ENCODE measurements at regions not wholly inside any gene's neighbourhood (a gene's known extent, or its start where the extent isn't known, plus 50 kb on each side); places are given as distances from the start of the nearest gene placed in this dataset.

GRCh38 chr10:128631801-128632241 lies 505.6 kb upstream of the MKI67 start:
- Histone ChIP-seq H3K4me3 (ENCODE audit: low read depth, low read length, poor library complexity, severe bottlenecking) (no peak overlapping the region), H3K27me3 (ENCODE audit: insufficient read depth, low read length) (no peaks in the 10 kb centered on the region), H3K36me3 (ENCODE audit: insufficient read depth, low read length) (no peaks in the 10 kb centered on the region), H4K20me1 (ENCODE audit: insufficient read depth, low read length) (no peaks in the 10 kb centered on the region), H3K9me3 (ENCODE audit: low read length) (no peaks in the 10 kb centered on the region), H3K9ac (ENCODE audit: low read length) (no peak overlapping the region), H3K4me2 (ENCODE audit: low read length) (no peak overlapping the region), H2AFZ (ENCODE audit: low read length) (no peak overlapping the region), H3F3A (ENCODE audit: insufficient read depth, low read length) (no peaks in the 10 kb centered on the region), H3K9me2 (ENCODE audit: low read depth, low read length) (no peaks in the 10 kb centered on the region), H3K4me1 (ENCODE audit: insufficient read depth, low read length, severe bottlenecking) (no peaks in the 10 kb centered on the region), H3K27ac (ENCODE audit: low read depth, low read length, poor library complexity, severe bottlenecking) (no peak overlapping the region), H3K79me2 (ENCODE audit: insufficient read depth, low read length) (no peaks in the 10 kb centered on the region)
- peak; percentile 67 for TF ChIP-seq CTCF (IDR thresholded peaks at IDR 0.05; ENCODE audit: low read length)
- no peak for TF ChIP-seq EZH2 (IDR thresholded peaks at IDR 0.05; ENCODE audit: borderline replicate concordance, low read length)

- H3K9ac ChIP-seq (ENCODE audit: low read length), result no peak overlapping the region
- H3K36me3 ChIP-seq (ENCODE audit: insufficient read depth, low read length), result no peaks in the 10 kb centered on the region
- no peaks in the 10 kb centered on the region for H3K9me3 ChIP-seq (ENCODE audit: low read length)
- no peaks in the 10 kb centered on the region for H3K79me2 ChIP-seq (ENCODE audit: insufficient read depth, low read length)
- H3K4me3 ChIP-seq (ENCODE audit: low read depth, low read length, poor library complexity, severe bottlenecking), result no peak overlapping the region
- H3F3A ChIP-seq (ENCODE audit: insufficient read depth, low read length), result no peaks in the 10 kb centered on the region
- H3K27ac ChIP-seq (ENCODE audit: low read depth, low read length, poor library complexity, severe bottlenecking), result no peak overlapping the region
- no peak for TF ChIP-seq CTCF (IDR thresholded peaks at IDR 0.05; ENCODE audit: low read length)
- TF ChIP-seq EZH2 (IDR thresholded peaks at IDR 0.05; ENCODE audit: borderline replicate concordance, low read length), result no peak
- no peak overlapping the region for H2AFZ ChIP-seq (ENCODE audit: low read length)
- H3K9me2 ChIP-seq (ENCODE audit: low read depth, low read length), result no peaks in the 10 kb centered on the region
- no peaks in the 10 kb centered on the region for H3K4me1 ChIP-seq (ENCODE audit: insufficient read depth, low read length, severe bottlenecking)
- no peaks in the 10 kb centered on the region for H4K20me1 ChIP-seq (ENCODE audit: insufficient read depth, low read length)
- H3K4me2 ChIP-seq (ENCODE audit: low read length), result no peak overlapping the region
- no peaks in the 10 kb centered on the region for H3K27me3 ChIP-seq (ENCODE audit: insufficient read depth, low read length)
These were observed 506.5 kb upstream of the MKI67 start for GRCh38 chr10:128632694-128633093.

DNA sequence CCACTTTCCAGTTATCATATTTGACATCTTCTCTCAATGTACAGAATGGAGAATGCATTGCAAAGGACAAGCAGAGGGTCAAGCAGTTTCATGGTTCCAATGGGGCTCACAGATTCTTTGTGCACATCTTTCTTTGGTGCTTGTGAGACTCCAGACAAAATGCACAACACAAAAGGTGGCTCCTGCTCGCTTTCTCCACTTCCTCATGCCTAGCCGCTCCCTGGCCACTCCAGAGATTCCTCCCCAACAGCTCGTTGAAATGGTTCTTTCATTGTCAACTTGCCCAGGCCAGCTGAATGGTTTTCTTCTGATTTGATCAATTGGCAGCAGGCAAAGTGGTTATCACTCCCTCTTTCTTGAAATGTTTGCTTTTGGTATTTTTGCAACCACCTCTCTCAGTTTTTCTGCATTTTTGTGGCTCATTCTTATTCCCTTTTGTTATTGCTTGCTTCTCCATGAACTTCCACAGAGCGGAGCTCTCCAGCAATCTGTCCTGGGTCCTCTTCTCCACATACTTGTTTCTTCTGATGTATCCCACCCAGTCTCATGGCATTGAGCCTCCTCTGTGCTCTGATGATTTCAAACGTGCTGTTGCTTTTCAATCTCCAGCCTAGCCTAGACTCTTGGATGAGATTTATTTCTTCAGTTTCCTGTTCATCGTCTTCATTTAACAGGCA lies 507.8 kb upstream of the MKI67 start:
- no peaks in the 10 kb centered on the region for H3K36me3 ChIP-seq (ENCODE audit: insufficient read depth, low read length)
- no peak overlapping the region for H3K27ac ChIP-seq (ENCODE audit: low read depth, low read length, poor library complexity, severe bottlenecking)
- no peaks in the 10 kb centered on the region for H3K79me2 ChIP-seq (ENCODE audit: insufficient read depth, low read length)
- no peak overlapping the region for H3K4me3 ChIP-seq (ENCODE audit: low read depth, low read length, poor library complexity, severe bottlenecking)
- H3K9me3 ChIP-seq (ENCODE audit: low read length), result no peaks in the 10 kb centered on the region
- no peak overlapping the region for H2AFZ ChIP-seq (ENCODE audit: low read length)
- H3K27me3 ChIP-seq (ENCODE audit: insufficient read depth, low read length), result no peaks in the 10 kb centered on the region
- H3K4me1 ChIP-seq (ENCODE audit: insufficient read depth, low read length, severe bottlenecking), result no peaks in the 10 kb centered on the region
- no peak overlapping the region for H3K4me2 ChIP-seq (ENCODE audit: low read length)
- H4K20me1 ChIP-seq (ENCODE audit: insufficient read depth, low read length), result no peaks in the 10 kb centered on the region
- no peaks in the 10 kb centered on the region for H3F3A ChIP-seq (ENCODE audit: insufficient read depth, low read length)
- no peak overlapping the region for H3K9ac ChIP-seq (ENCODE audit: low read length)
- H3K9me2 ChIP-seq (ENCODE audit: low read depth, low read length), result no peaks in the 10 kb centered on the region
- TF ChIP-seq EZH2 (IDR thresholded peaks at IDR 0.05; ENCODE audit: borderline replicate concordance, low read length) (no peak), CTCF (IDR thresholded peaks at IDR 0.05; ENCODE audit: low read length) (no peak)
